GM12891 (cell line): ENCODE measurements at regions not wholly inside any gene's neighbourhood (a gene's known extent, or its start where the extent isn't known, plus 50 kb on each side); places are given as distances from the start of the nearest gene placed in this dataset.

Experiments used
- DNase-seq: peaks from one replicate; pipeline ENCODE4 v3.0.0; 2011; ENCODE audit warnings: low spot score; ENCODE audit not compliant: insufficient read length
- FAIRE-seq: peaks from 2 replicates; lab custom pipeline; 2011; peaks lifted over from hg19 to GRCh38; lab: Jason Lieb, UNC
- PAX5 ChIP-seq: IDR thresholded peaks from 2 replicates; pipeline ENCODE4 v1.6.1; 2011; ENCODE audit warnings: low read length, moderate library complexity, mild to moderate bottlenecking; ENCODE audit not compliant: insufficient read depth, severe bottlenecking
- POLR2A ChIP-seq: IDR thresholded peaks from 2 replicates; pipeline ENCODE4 v1.6.1; 2011; ENCODE audit warnings: low read depth, low read length, control low read depth
- POLR2AphosphoS5 ChIP-seq: IDR thresholded peaks from 2 replicates; pipeline ENCODE4 v1.6.1; 2011; ENCODE audit warnings: low read depth, low read length, control low read depth
- POU2F2 ChIP-seq: IDR thresholded peaks from 2 replicates; pipeline ENCODE4 v1.6.1; 2011; ENCODE audit warnings: low read depth, mild to moderate bottlenecking, control low read depth, low read length, moderate library complexity
- SPI1 ChIP-seq: IDR thresholded peaks from 2 replicates; pipeline ENCODE4 v1.6.1; 2011; ENCODE audit warnings: low read depth, low read length, control low read depth
- TAF1 ChIP-seq: IDR thresholded peaks from 2 replicates; pipeline ENCODE4 v1.6.1; 2011; ENCODE audit warnings: low read depth, low read length, control low read depth

- DNase-seq (no peak), FAIRE-seq (no peak)
- TF ChIP-seq SPI1, result no peak
- TF ChIP-seq PAX5, result no peak
- no peak for TF ChIP-seq POLR2A
- no peak for TF ChIP-seq POLR2AphosphoS5
Measured at GRCh38 chr5:158086856-158087255, 227.9 kb upstream of the CLINT1 start.

DNA sequence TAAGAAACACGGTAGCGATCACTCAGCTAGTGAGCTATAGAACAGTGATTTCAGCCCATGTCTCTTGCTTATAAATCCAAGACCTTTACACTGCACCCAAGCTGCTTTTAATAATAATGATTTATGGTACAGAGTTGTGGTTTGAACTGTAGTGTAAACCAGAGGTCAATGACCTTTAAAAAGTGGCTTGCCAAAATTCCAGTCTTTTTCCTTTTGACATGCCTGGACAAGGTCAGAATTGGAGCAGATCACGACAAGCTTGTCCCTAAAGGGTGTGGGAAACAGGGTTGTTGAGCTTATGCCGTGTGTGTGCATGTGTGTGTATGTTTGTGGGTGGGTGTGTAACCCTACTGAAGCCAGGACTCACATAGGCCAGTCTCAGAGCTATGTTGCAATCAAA lies 225.3 kb upstream of the CLINT1 start:
- FAIRE-seq (no peak), DNase-seq (no peak)
- TF ChIP-seq TAF1 (no peak), POU2F2 (no peak), POLR2AphosphoS5 (no peak), PAX5 (no peak)

DNA sequence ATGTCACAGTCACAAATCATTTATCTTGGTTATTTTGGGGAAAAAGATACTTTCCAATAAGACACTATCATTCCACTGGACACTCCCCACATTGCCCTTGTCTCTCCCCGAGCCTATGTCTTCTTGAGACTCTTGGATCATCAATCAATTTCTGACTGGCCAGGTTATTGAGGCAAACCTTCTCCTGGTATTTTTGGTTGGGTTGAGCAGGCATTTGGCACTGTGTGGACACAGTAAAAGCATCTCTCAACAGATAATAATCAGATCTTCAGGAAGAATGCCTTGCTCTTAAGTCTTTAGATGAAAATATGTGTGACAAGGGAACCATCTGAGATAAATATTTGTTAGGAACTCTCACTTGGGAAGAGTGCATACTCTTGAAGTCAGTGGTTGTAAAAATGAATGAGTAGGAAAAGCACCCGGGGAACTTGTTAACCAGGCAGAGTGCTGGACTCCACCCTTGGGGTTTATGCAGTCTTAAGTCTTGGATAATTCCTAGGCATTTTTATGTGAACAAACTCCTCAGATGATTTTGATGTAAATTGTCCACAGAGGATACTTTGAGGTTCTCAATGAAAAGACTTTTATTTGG lies 223.8 kb upstream of the CLINT1 start:
- TF ChIP-seq SPI1 (no peak), POLR2A (no peak), POLR2AphosphoS5 (no peak), POU2F2 (no peak), TAF1 (no peak), PAX5 (no peak)
- no peak for FAIRE-seq
- DNase-seq, result no peak

GRCh38 chr5:158080112-158080511 lies 221.2 kb upstream of the CLINT1 start:
- FAIRE-seq, result no peak
- DNase-seq, result no peak
- TF ChIP-seq POLR2AphosphoS5 (no peak), TAF1 (no peak), SPI1 (no peak), POLR2A (no peak), PAX5 (no peak), POU2F2 (no peak)

- no peak for TF ChIP-seq POLR2AphosphoS5
- peak; percentile 70; the same call in 1 of the 2 replicates for TF ChIP-seq SPI1
- FAIRE-seq (no peak), DNase-seq (no peak)
Measured at GRCh38 chr5:158079097-158079496, 220.2 kb upstream of the CLINT1 start.

DNA sequence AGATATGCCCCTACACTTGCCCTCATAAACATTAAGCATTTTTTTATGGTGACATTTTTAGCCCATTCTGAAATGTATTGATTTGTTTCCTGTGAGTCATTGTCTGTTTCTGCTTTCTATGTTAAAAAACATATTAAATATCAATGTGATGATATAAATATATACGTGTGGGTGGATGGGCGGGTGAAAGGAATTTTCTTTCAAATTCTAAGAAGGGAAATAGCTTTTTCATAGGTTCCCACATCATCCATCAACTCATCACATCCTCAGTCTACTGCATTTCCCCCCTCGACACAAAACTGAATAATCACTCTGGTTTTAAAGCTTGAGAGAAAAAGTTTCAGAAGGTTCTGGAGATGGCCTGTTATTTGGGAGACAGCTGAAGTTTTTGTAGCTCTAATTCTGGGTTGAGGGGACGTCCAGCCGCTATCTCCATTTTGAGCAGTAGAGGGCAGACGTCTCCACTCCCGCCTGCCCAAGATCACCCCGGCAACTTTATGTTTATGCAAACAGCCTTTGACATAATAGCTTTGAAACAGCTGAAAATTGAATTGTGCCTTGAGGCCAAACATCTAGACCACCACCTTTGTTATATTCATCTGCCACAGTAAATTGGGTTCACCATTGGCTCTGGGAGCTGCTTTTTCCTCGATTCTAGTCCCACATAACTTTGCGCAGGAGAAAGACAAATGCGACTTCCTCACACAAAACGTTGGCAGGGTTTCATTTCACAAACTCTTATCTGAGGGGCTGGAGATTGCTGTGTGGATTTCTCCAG lies 216.2 kb upstream of the CLINT1 start:
- TF ChIP-seq POU2F2 (peak; percentile 90; the same call in 1 of the 2 replicates), SPI1 (no peak)
- FAIRE-seq (peak; percentile 88), DNase-seq (peak; percentile 31)

- no peak for DNase-seq
- FAIRE-seq, result no peak
- TF ChIP-seq POLR2A (no peak), POLR2AphosphoS5 (no peak)
Measured at GRCh38 chr5:158074597-158074991, 215.6 kb upstream of the CLINT1 start.

GRCh38 chr5:158070859-158071258 lies 211.9 kb upstream of the CLINT1 start:
- no peak for TF ChIP-seq POLR2A
- DNase-seq (no peak), FAIRE-seq (no peak)

- DNase-seq (no peak), FAIRE-seq (no peak)
- TF ChIP-seq POLR2A (no peak), POU2F2 (no peak), POLR2AphosphoS5 (no peak), PAX5 (no peak), TAF1 (no peak), SPI1 (no peak)
Measured at GRCh38 chr5:158069838-158070237, 210.9 kb upstream of the CLINT1 start.

- no peak for TF ChIP-seq POLR2AphosphoS5
- FAIRE-seq (no peak), DNase-seq (no peak)
Measured at GRCh38 chr5:158068964-158069363, 210.0 kb upstream of the CLINT1 start.

GRCh38 chr5:158066076-158066475 lies 207.1 kb upstream of the CLINT1 start:
- FAIRE-seq, result no peak
- TF ChIP-seq POLR2AphosphoS5 (no peak), PAX5 (no peak), SPI1 (no peak), POU2F2 (no peak), TAF1 (no peak), POLR2A (no peak)
- DNase-seq, result no peak
